Kidney (tissue), 13 donors: ENCODE measurements at regions not wholly inside any gene's neighbourhood (a gene's known extent, or its start where the extent isn't known, plus 50 kb on each side); places are given as distances from the start of the nearest gene placed in this dataset.

Source experiments
- DNase-seq, 5 donors: peaks; one replicate each; pipeline ENCODE4 v3.0.0-alpha.2; 2013 to 2020
- FAIRE-seq: peaks from 2 replicates; lab custom pipeline; 2012; peaks lifted over from hg19 to GRCh38; lab: Jason Lieb, UNC
- H3K27ac ChIP-seq, 2 donors: one replicate each; pipeline ENCODE4 v1.7.0; 2013; ENCODE audit warnings: low read depth in 2 of 2, low read length in 2 of 2, inconsistent platforms in 1 of 2
- H3K27me3 ChIP-seq: one replicate; pipeline ENCODE4 v1.7.1; 2013; ENCODE audit warnings: low read length, inconsistent platforms; ENCODE audit not compliant: control insufficient read depth, insufficient read depth
- H3K36me3 ChIP-seq, 3 donors: one replicate each; pipeline versions ENCODE4 v1.7.0 to v1.7.1; 2013; ENCODE audit warnings: low read length in 3 of 3, control low read depth in 1 of 3, inconsistent platforms in 1 of 3; ENCODE audit not compliant: insufficient read depth in 3 of 3, control insufficient read depth in 2 of 3
- H3K4me1 ChIP-seq, 3 donors: one replicate each; pipeline versions ENCODE4 v1.7.0 to v1.7.1; 2013; ENCODE audit warnings: low read length in 3 of 3, inconsistent platforms in 1 of 3, low read depth in 1 of 3; ENCODE audit not compliant: control insufficient read depth in 2 of 3, insufficient read depth in 2 of 3
- H3K4me3 ChIP-seq, 3 donors: one replicate each; pipeline versions ENCODE4 v1.7.0 to v1.8.1; 2013; ENCODE audit warnings: low read length in 3 of 3, control low read depth in 1 of 3, inconsistent platforms in 1 of 3
- H3K9ac ChIP-seq, 3 donors: one replicate each; pipeline versions ENCODE4 v1.7.0 to v1.7.1; 2013; ENCODE audit warnings: low read length in 3 of 3, control low read depth in 1 of 3, inconsistent platforms in 1 of 3
- H3K9me3 ChIP-seq, 3 donors: one replicate each; pipeline versions ENCODE4 v1.7.0 to v1.7.1; 2013; ENCODE audit warnings: low read length in 3 of 3, control low read depth in 1 of 3, inconsistent platforms in 1 of 3; ENCODE audit not compliant: control insufficient read depth in 2 of 3, insufficient read depth in 1 of 3
- CTCF ChIP-seq: IDR thresholded peaks from 3 replicates; pipeline ENCODE4 v1.5.1; 2012; ENCODE audit warnings: mild to moderate bottlenecking, moderate library complexity, borderline replicate concordance; ENCODE audit not compliant: insufficient read depth; ENCODE audit errors: extremely low read depth
- intact Hi-C: fragments of 100-400 bp; cut with DNase I; formaldehyde crosslinking; loops from one replicate; pipeline ENCODE4 v1.11.1; 2022
- donor health status: control.
- donor health status: control.
- donor health status: control.
- donor health status: control.
- donor health status: control.
- donor health status: DM: yes; HTN: yes; CAD: no.
- donor health status: Normal renal cell carcinoma (clear cell type).

- DNase-seq = peak in 2 of 5 donors; percentile 34 to 36
These were observed 65.3 kb downstream of the BTBD3 start for GRCh38 chr20:11982955-11983470.

GRCh38 chr20:11986954-11987353 is 69.3 kb downstream of the BTBD3 start:
- Histone ChIP-seq H3K4me3 (no peak overlapping the region), H3K36me3 (no peaks in the 10 kb centered on the region), H3K4me1 (no peaks in the 10 kb centered on the region), H3K9ac (no peak overlapping the region), H3K9me3 (no peaks in the 10 kb centered on the region), H3K27ac (no peak overlapping the region), H3K27me3 (no peaks in the 10 kb centered on the region)
- no peak for FAIRE-seq
- intact Hi-C loops = no loop called here
- TF ChIP-seq CTCF = no peak
- no peak for DNase-seq

More at GRCh38 chr20:11982955-11983470, 65.3 kb downstream of the BTBD3 start:
- Histone ChIP-seq H3K36me3 (no peaks in the 10 kb centered on the region), H3K27me3 (no peaks in the 10 kb centered on the region), H3K4me3 (peak overlapping the region in 2 of 3 donors; percentile 12 to 31), H3K9me3 (no peaks in the 10 kb centered on the region), H3K27ac (no peak overlapping the region), H3K9ac (no peak overlapping the region), H3K4me1 (no peaks in the 10 kb centered on the region)
- intact Hi-C loops = no loop called here
- no peak for FAIRE-seq
- TF ChIP-seq CTCF = no peak

DNA sequence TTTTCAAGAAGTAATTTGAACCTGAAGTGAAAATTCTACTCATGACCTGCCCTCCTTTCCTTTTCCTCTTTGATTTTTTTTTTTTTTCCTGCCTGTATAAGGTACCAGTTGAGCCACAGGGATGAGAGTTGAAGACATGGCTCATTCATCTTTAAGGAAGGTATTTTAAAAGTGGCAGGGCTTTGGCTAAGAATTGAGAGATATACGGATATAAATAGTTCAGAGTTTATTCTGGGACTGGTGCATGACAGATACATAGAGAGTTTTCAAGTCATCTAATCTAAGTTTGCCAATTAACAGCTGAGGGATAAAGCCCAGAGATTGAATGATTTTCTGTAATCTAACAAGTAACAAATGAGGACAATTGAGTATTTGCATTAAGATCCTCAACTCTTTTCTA is 69.8 kb downstream of the BTBD3 start:
- no peak for DNase-seq
- no peaks in the 10 kb centered on the region for H3K36me3 ChIP-seq
- no peaks in the 10 kb centered on the region for H3K27me3 ChIP-seq
- H3K9me3 ChIP-seq = no peaks in the 10 kb centered on the region
- no peaks in the 10 kb centered on the region for H3K4me1 ChIP-seq
- no peak overlapping the region for H3K4me3 ChIP-seq
- no peak for TF ChIP-seq CTCF
- no peak overlapping the region for H3K27ac ChIP-seq
- H3K9ac ChIP-seq = no peak overlapping the region
- no peak for FAIRE-seq
- intact Hi-C loops = no loop called here
